Large intestine (tissue), 3 donors: ENCODE measurements at regions not wholly inside any gene's neighbourhood (a gene's known extent, or its start where the extent isn't known, plus 50 kb on each side); places are given as distances from the start of the nearest gene placed in this dataset.

Source experiments
- DNase-seq, 2 donors: peaks; one replicate each; pipeline versions ENCODE4 v3.0.0 to v3.0.0-alpha.2; 2013
- H3K27ac ChIP-seq: one replicate; pipeline ENCODE4 v1.5.1; 2013; ENCODE audit warnings: low read length
- H3K27me3 ChIP-seq: 2 replicates; pipeline ENCODE4 v1.6.1; 2013; ENCODE audit warnings: low read length; ENCODE audit not compliant: control insufficient read depth, insufficient read depth
- H3K36me3 ChIP-seq: 2 replicates; pipeline ENCODE4 v1.6.1; 2013; ENCODE audit warnings: low read length; ENCODE audit not compliant: control insufficient read depth, insufficient read depth
- H3K4me1 ChIP-seq: one replicate; pipeline ENCODE4 v1.6.1; 2013; ENCODE audit warnings: low read length; ENCODE audit not compliant: control insufficient read depth, insufficient read depth
- H3K4me3 ChIP-seq: one replicate; pipeline ENCODE4 v1.5.1; 2013; ENCODE audit warnings: low read length
- H3K9me3 ChIP-seq: one replicate; pipeline ENCODE4 v1.6.1; 2013; ENCODE audit warnings: mild to moderate bottlenecking, low read depth, low read length, moderate library complexity; ENCODE audit not compliant: control insufficient read depth
- WGBS: methylation state at CpG from one replicate; pipeline ENCODE4 v1.1.5; 2013; ENCODE audit warnings: low lambda C conversion rate; ENCODE audit not compliant: insufficient coverage; 5-methylcytosine and 5-hydroxymethylcytosine counted together

DNA sequence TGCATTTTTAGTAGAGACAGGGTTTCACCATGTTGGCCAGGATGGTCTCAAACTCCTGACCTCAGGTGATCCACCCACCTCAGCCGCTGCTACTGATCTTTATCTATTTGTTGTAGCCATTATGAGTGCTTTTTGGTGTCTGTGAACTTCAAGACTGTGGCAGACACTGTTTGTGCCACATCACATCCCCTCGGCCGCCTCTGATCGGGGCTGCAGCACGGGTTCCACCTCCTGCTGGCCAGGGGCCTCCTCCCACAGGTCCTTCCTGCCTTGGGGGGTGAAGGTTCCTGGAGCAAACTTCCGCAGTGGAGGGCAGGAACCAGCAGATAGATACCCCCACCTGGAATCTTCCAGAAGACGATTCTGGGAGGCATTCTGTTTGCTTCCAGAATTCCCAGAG lies 98.5 kb downstream of the C9orf50 start:
- WGBS: no CpG with 5 or more reads among the region's 7 CpGs
- H3K27me3 ChIP-seq: no peaks in the 10 kb centered on the region
- no peak for DNase-seq
- no peaks in the 10 kb centered on the region for H3K36me3 ChIP-seq
- H3K9me3 ChIP-seq: no peaks in the 10 kb centered on the region
- H3K4me1 ChIP-seq: no peaks in the 10 kb centered on the region
- no peak overlapping the region for H3K27ac ChIP-seq
- no peak overlapping the region for H3K4me3 ChIP-seq

DNA sequence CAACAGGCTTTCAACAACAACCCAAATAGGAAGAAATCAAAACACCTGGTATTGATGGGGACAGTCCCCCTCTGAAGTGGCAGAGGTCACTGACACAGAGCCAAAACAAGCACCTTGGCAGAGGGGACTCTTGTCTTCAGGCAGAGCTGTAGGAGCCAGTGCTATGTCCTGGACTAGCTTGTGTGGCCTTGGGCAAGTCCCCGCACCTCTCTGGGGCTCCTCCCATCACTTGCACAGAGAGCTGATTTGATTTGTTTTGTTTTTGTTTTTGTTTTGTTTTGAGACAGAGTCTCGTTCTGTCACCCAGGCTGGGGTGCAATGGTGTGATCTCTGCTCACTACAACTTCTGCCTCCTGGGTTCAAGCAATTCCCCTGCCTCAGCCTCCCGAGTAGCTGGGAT lies 100.8 kb downstream of the C9orf50 start:
- Histone ChIP-seq H3K4me1 (no peaks in the 10 kb centered on the region), H3K27me3 (no peaks in the 10 kb centered on the region), H3K9me3 (no peaks in the 10 kb centered on the region), H3K36me3 (no peaks in the 10 kb centered on the region), H3K27ac (no peak overlapping the region), H3K4me3 (no peak overlapping the region)
- no peak for DNase-seq
- no CpG with 5 or more reads among the region's 3 CpGs for WGBS

- H3K27me3 ChIP-seq: no peaks in the 10 kb centered on the region
- peaks cover 17% of the 10 kb centered on the region for H3K9me3 ChIP-seq
- H3K4me3 ChIP-seq: no peak overlapping the region
- H3K4me1 ChIP-seq: no peaks in the 10 kb centered on the region
- H3K27ac ChIP-seq: no peak overlapping the region
- H3K36me3 ChIP-seq: no peaks in the 10 kb centered on the region
- no peak for DNase-seq
These were observed 102.8 kb downstream of the C9orf50 start for GRCh38 chr9:129518074-129518473.

DNA sequence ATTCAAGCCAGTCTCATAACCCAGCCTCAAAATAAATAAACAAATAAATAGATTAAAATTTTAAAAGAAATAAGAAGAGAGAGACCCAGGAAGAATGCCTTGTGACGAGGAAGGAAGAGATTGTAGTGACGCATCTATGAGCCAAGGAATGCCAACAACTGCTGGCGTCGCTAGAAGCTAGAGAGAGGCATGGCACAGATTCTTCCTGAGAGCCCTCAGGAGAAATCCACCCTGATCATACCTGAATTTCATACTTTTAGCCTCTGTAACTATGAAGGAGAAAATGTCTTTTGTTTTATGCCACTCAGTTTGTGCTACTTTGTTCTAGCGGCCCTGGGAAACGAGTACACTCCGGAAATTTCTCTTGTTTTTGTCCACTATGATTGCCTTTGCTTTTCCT lies 103.9 kb downstream of the C9orf50 start:
- no peaks in the 10 kb centered on the region for H3K27me3 ChIP-seq
- no peaks in the 10 kb centered on the region for H3K36me3 ChIP-seq
- no peaks in the 10 kb centered on the region for H3K4me1 ChIP-seq
- H3K27ac ChIP-seq: no peak overlapping the region
- H3K9me3 ChIP-seq: peaks cover 17% of the 10 kb centered on the region
- WGBS: 90% methylated on average over 3 of the region's 7 CpGs
- no peak for DNase-seq
- H3K4me3 ChIP-seq: no peak overlapping the region

DNA sequence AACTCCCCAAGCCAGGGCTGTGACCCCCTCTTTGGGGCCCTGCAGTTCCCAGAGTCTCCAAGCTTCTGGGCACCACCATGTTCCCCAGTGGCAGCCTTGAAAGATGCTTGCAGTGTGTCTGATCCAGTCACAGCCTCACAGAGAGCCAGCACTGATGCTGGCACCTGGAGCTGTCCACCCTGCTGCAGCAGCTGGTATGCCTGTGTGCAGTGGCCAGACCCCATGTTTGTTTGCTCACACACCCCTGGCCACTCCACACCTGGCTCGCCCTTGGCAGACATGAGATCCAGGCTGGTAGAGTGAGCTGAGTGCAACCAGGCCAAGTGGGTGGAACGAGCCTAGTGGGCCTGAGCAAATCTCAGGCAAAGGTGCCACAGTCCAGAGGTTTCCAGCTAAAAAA lies 106.0 kb downstream of the C9orf50 start:
- H3K4me1 ChIP-seq: no peaks in the 10 kb centered on the region
- H3K36me3 ChIP-seq: no peaks in the 10 kb centered on the region
- H3K9me3 ChIP-seq: peaks cover 17% of the 10 kb centered on the region
- H3K4me3 ChIP-seq: no peak overlapping the region
- DNase-seq: no peak
- H3K27ac ChIP-seq: no peak overlapping the region
- no peaks in the 10 kb centered on the region for H3K27me3 ChIP-seq
- no CpG with 5 or more reads among the region's 2 CpGs for WGBS

DNA sequence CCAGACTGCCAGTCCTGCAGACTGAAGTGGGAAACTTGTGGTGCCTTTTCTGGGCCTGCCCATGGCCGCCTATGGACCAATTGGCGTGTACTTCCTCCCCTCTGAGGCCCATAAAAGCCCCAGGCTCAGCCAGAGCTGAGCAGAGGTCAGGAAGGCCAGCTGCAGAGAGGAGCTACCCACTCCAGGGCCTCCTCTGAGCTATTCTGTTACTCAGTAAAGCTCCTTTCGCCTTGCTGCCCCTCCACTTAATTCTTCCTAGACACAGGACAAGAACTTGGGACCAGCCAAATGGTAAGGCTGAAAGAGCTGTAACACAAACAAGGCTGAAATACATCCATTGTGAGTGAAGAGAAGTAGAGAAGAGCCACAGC lies 106.4 kb downstream of the C9orf50 start:
- Histone ChIP-seq H3K27me3 (no peaks in the 10 kb centered on the region), H3K9me3 (peaks cover 17% of the 10 kb centered on the region), H3K36me3 (no peaks in the 10 kb centered on the region), H3K27ac (no peak overlapping the region), H3K4me1 (no peaks in the 10 kb centered on the region), H3K4me3 (no peak overlapping the region)
- DNase-seq: no peak
- no CpG with 5 or more reads among the region's 3 CpGs for WGBS

- DNase-seq: no peak
- Histone ChIP-seq H3K27ac (no peak overlapping the region), H3K27me3 (no peaks in the 10 kb centered on the region), H3K4me3 (no peak overlapping the region), H3K36me3 (no peaks in the 10 kb centered on the region), H3K4me1 (no peaks in the 10 kb centered on the region), H3K9me3 (peaks cover 17% of the 10 kb centered on the region)
- no CpG with 5 or more reads among the region's 7 CpGs for WGBS
These were observed 106.9 kb downstream of the C9orf50 start for GRCh38 chr9:129513856-129514496.

- 85% methylated on average over 2 of the region's 3 CpGs for WGBS
- no peak for DNase-seq
These were observed 107.6 kb downstream of the C9orf50 start for GRCh38 chr9:129513282-129513681.

DNA sequence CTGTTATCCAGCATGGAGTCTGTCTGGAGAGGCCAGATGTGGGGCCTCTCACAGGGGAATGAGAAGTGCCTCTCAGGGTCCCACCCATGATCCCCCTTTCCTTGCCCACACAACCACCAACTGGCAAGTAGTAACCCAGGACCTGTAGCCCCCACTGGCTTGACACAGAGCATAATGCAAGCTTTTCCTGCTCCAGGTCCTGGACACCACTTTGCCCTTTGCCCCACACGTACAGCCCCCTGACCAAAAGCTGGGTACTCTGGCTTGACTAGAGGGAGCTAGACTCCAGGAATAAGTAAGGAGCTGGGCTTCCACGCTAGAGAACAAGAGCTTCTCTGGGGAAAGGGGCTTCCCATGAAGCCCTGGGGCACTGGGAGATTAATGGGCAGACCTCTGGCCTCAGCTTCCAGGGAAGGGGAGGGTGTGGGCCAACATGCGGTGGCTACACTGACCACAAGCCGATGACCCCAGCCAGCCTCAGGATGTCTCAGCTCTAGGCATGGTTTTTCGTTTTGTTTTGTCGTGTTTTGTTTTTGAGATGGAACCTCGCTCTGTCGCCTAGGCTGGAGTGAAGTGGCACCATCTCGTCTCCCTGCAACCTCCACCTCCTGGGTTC lies 109.5 kb downstream of the C9orf50 start:
- DNase-seq: no peak
- H3K27me3 ChIP-seq: no peaks in the 10 kb centered on the region
- no peaks in the 10 kb centered on the region for H3K36me3 ChIP-seq
- no peak overlapping the region for H3K4me3 ChIP-seq
- no peak overlapping the region for H3K27ac ChIP-seq
- WGBS: 100% methylated on average over 1 of the region's 9 CpGs
- H3K9me3 ChIP-seq: peaks cover 17% of the 10 kb centered on the region
- no peaks in the 10 kb centered on the region for H3K4me1 ChIP-seq

More at GRCh38 chr9:129513282-129513681, 107.6 kb downstream of the C9orf50 start:
- Histone ChIP-seq H3K27ac (no peak overlapping the region), H3K27me3 (no peaks in the 10 kb centered on the region), H3K9me3 (peaks cover 17% of the 10 kb centered on the region), H3K36me3 (no peaks in the 10 kb centered on the region), H3K4me1 (no peaks in the 10 kb centered on the region), H3K4me3 (no peak overlapping the region)

DNA sequence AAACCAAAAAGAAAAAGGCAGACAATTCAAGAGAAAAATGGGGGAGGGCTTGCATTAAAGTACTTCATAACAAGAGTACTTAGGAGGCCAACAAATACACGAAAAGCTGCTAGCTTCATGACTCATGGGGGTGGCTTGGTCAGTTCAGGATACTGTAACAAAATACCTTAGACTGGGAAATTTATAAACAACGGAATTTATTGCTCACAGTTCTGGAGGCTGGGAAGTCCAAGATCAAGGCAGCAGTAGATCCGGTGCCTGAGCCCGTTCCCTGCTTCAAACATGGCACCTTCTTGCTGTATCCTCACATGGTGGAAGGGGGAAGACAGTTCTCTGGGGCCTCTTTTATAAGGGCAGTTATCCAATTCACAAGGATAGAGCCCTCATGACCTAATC lies 111.4 kb downstream of the C9orf50 start:
- Histone ChIP-seq H3K27me3 (no peaks in the 10 kb centered on the region), H3K4me1 (peaks cover under 1% of the 10 kb centered on the region), H3K4me3 (no peak overlapping the region), H3K36me3 (no peaks in the 10 kb centered on the region), H3K9me3 (peaks cover 13% of the 10 kb centered on the region), H3K27ac (no peak overlapping the region)
- DNase-seq: no peak
- no CpG with 5 or more reads among the region's 4 CpGs for WGBS

DNA sequence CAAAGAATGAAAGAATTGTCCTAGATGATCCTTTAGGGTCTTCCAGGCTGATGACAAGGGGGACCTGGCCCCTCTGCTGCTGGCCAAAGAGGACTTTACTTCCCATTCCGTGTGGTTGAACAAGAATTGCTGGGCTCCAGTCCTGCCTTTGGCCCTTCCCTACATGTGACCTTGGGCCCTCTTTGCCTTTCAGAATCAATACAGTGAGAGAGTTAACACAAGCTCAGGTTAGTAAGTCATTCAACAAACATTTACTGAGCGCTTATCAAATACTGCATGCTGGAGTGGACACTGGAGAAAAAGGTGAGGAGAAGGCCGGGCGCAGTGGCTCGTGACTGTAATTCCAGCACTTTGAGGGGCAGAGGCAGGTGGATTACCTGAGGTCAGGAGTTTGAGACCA lies 113.1 kb downstream of the C9orf50 start:
- H3K27ac ChIP-seq: no peak overlapping the region
- H3K4me3 ChIP-seq: no peak overlapping the region
- no CpG with 5 or more reads among the region's 5 CpGs for WGBS
- no peaks in the 10 kb centered on the region for H3K27me3 ChIP-seq
- peaks cover 2% of the 10 kb centered on the region for H3K4me1 ChIP-seq
- no peaks in the 10 kb centered on the region for H3K9me3 ChIP-seq
- no peak for DNase-seq
- no peaks in the 10 kb centered on the region for H3K36me3 ChIP-seq
